Activated CD4-positive, CD25-positive, alpha-beta regulatory T cell treated with anti-CD3 and anti-CD28 coated beads, Interleukin-2, amount 50 U/mL, for 16 hours (primary cell): ENCODE measurements at regions not wholly inside any gene's neighbourhood (a gene's known extent, or its start where the extent isn't known, plus 50 kb on each side); places are given as distances from the start of the nearest gene placed in this dataset.
"Not testable (repeated sequence)": the region's sequence is repeated elsewhere in the genome, so short reads cannot be mapped to it uniquely, and the experiment has no call there.

Experiments used
- DNase-seq: peaks from one replicate; pipeline ENCODE4 v3.0.0-alpha.2; 2020; ENCODE audit warnings: low read depth, low spot score

- not testable (repeated sequence) for DNase-seq
These were observed 64.9 kb upstream of the CTSV start for GRCh38 chr9:97103613-97104383.

GRCh38 chr9:97099540-97099939 lies 60.6 kb upstream of the CTSV start:
- DNase-seq: not testable (repeated sequence)

GRCh38 chr9:97096793-97097192 lies 57.9 kb upstream of the CTSV start:
- DNase-seq: no peak

- DNase-seq: not testable (repeated sequence)
These were observed 50.4 kb upstream of the CTSV start for GRCh38 chr9:97089361-97089760.
